Activated CD8-positive, alpha-beta memory T cell treated with anti-CD3 and anti-CD28 coated beads for 1 hour (primary cell): ENCODE measurements at regions not wholly inside any gene's neighbourhood (a gene's known extent, or its start where the extent isn't known, plus 50 kb on each side); places are given as distances from the start of the nearest gene placed in this dataset.

Experiments used
- DNase-seq, 2 donors: peaks; one replicate each; pipeline ENCODE4 v3.0.0-alpha.2; 2020; ENCODE audit warnings: low read depth in 1 of 2; ENCODE audit errors: extremely low read depth in 1 of 2

- DNase-seq = no peak
These were observed 164.7 kb upstream of the CCND2 start for GRCh38 chr12:4108803-4109345.

GRCh38 chr12:4107911-4108697, 165.5 kb upstream of the CCND2 start:
- no peak for DNase-seq

- peak; percentile 22 to 30 for DNase-seq
These were observed 166.1 kb upstream of the CCND2 start for GRCh38 chr12:4107436-4107878.

- DNase-seq = no peak
These were observed 166.9 kb upstream of the CCND2 start for GRCh38 chr12:4106621-4107020.

GRCh38 chr12:4104722-4105244, 168.8 kb upstream of the CCND2 start:
- DNase-seq = no peak

GRCh38 chr12:4099276-4099675, 174.3 kb upstream of the CCND2 start:
- no peak for DNase-seq

GRCh38 chr12:4091016-4091743, 182.4 kb upstream of the CCND2 start:
- DNase-seq = no peak

GRCh38 chr12:4089956-4090355, 183.6 kb upstream of the CCND2 start:
- DNase-seq = no peak

- DNase-seq = no peak
These were observed 184.4 kb upstream of the CCND2 start for GRCh38 chr12:4089121-4089606.

GRCh38 chr12:4088451-4088850, 185.1 kb upstream of the CCND2 start:
- no peak for DNase-seq

- DNase-seq = no peak
These were observed 187.1 kb upstream of the CCND2 start for GRCh38 chr12:4086481-4086880.

GRCh38 chr12:4084573-4084972, 189.0 kb upstream of the CCND2 start:
- no peak for DNase-seq

- DNase-seq = no peak
These were observed 190.7 kb upstream of the CCND2 start for GRCh38 chr12:4082809-4083403.

- DNase-seq = no peak
These were observed 193.3 kb upstream of the CCND2 start for GRCh38 chr12:4080213-4080612.

GRCh38 chr12:4074129-4074528, 199.4 kb upstream of the CCND2 start:
- no peak for DNase-seq

- no peak for DNase-seq
These were observed 196.4 kb upstream of the PARP11 start for GRCh38 chr12:4069670-4070010.

GRCh38 chr12:4068981-4069669, 195.9 kb upstream of the PARP11 start:
- no peak for DNase-seq

- no peak for DNase-seq
These were observed 190.8 kb upstream of the PARP11 start for GRCh38 chr12:4064008-4064407.

- no peak for DNase-seq
These were observed 186.8 kb upstream of the PARP11 start for GRCh38 chr12:4059898-4060568.
